ENCODE measurements at regions not wholly inside any gene's neighbourhood (a gene's known extent, or its start where the extent isn't known, plus 50 kb on each side); places are given as distances from the start of the nearest gene placed in this dataset.

- TF ChIP-seq, protein P1, sequence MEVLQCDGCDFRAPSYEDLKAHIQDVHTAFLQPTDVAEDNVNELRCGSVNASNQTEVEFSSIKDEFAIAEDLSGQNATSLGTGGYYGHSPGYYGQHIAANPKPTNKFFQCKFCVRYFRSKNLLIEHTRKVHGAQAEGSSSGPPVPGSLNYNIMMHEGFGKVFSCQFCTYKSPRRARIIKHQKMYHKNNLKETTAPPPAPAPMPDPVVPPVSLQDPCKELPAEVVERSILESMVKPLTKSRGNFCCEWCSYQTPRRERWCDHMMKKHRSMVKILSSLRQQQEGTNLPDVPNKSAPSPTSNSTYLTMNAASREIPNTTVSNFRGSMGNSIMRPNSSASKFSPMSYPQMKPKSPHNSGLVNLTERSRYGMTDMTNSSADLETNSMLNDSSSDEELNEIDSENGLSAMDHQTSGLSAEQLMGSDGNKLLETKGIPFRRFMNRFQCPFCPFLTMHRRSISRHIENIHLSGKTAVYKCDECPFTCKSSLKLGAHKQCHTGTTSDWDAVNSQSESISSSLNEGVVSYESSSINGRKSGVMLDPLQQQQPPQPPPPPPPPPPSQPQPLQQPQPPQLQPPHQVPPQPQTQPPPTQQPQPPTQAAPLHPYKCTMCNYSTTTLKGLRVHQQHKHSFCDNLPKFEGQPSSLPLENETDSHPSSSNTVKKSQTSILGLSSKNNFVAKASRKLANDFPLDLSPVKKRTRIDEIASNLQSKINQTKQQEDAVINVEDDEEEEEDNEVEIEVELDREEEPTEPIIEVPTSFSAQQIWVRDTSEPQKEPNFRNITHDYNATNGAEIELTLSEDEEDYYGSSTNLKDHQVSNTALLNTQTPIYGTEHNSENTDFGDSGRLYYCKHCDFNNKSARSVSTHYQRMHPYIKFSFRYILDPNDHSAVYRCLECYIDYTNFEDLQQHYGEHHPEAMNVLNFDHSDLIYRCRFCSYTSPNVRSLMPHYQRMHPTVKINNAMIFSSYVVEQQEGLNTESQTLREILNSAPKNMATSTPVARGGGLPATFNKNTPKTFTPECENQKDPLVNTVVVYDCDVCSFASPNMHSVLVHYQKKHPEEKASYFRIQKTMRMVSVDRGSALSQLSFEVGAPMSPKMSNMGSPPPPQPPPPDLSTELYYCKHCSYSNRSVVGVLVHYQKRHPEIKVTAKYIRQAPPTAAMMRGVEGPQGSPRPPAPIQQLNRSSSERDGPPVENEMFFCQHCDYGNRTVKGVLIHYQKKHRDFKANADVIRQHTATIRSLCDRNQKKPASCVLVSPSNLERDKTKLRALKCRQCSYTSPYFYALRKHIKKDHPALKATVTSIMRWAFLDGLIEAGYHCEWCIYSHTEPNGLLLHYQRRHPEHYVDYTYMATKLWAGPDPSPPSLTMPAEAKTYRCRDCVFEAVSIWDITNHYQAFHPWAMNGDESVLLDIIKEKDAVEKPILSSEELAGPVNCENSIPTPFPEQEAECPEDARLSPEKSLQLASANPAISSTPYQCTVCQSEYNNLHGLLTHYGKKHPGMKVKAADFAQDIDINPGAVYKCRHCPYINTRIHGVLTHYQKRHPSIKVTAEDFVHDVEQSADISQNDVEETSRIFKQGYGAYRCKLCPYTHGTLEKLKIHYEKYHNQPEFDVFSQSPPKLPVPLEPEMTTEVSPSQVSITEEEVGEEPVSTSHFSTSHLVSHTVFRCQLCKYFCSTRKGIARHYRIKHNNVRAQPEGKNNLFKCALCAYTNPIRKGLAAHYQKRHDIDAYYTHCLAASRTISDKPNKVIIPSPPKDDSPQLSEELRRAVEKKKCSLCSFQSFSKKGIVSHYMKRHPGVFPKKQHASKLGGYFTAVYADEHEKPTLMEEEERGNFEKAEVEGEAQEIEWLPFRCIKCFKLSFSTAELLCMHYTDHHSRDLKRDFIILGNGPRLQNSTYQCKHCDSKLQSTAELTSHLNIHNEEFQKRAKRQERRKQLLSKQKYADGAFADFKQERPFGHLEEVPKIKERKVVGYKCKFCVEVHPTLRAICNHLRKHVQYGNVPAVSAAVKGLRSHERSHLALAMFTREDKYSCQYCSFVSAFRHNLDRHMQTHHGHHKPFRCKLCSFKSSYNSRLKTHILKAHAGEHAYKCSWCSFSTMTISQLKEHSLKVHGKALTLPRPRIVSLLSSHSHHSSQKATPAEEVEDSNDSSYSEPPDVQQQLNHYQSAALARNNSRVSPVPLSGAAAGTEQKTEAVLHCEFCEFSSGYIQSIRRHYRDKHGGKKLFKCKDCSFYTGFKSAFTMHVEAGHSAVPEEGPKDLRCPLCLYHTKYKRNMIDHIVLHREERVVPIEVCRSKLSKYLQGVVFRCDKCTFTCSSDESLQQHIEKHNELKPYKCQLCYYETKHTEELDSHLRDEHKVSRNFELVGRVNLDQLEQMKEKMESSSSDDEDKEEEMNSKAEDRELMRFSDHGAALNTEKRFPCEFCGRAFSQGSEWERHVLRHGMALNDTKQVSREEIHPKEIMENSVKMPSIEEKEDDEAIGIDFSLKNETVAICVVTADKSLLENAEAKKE (CRISPR knock-in tag; IDR thresholded peaks at IDR 0.05): no peak
- TF ChIP-seq ZNF331 (CRISPR knock-in tag; IDR thresholded peaks at IDR 0.05; ENCODE audit: low read depth): no peak
- TF ChIP-seq JUNB (IDR thresholded peaks at IDR 0.05; ENCODE audit: unreplicated experiment): no peak
- no peak for TF ChIP-seq STAT1 (IDR thresholded peaks at IDR 0.05; ENCODE audit: unreplicated experiment)
- TF ChIP-seq EZH2phosphoT487 (IDR thresholded peaks at IDR 0.05; ENCODE audit: unreplicated experiment): no peak
These were observed 795.0 kb downstream of the DTWD2 start (continued) for GRCh38 chr5:118193194-118193905.

- Histone ChIP-seq H3K27me3 (ENCODE audit: insufficient read depth) (no peaks in the 10 kb centered on the region), H3K9me2 (ENCODE audit: insufficient read depth) (no peaks in the 10 kb centered on the region), H3K36me3 (ENCODE audit: insufficient read depth) (no peaks in the 10 kb centered on the region), H3F3A (replicated peaks; ENCODE audit: low read depth) (no peaks in the 10 kb centered on the region), H3K4me3 (no peak overlapping the region), H4K20me1 (replicated peaks; ENCODE audit: insufficient read depth) (no peaks in the 10 kb centered on the region), H3K4me2 (no peak overlapping the region), H3K79me2 (replicated peaks; ENCODE audit: insufficient read depth) (no peaks in the 10 kb centered on the region), H2AFZ (no peak overlapping the region), H3K4me1 (ENCODE audit: insufficient read depth) (peaks cover 9% of the 10 kb centered on the region), H3K27ac (ENCODE audit: low read depth) (no peak overlapping the region)
- Mint-ChIP-seq H3K27ac (no peak overlapping the region), H3K4me3 (no peak overlapping the region), H3K27me3 (ENCODE audit: insufficient read depth, low read depth, poor library complexity) (no peaks in the 10 kb centered on the region), H3K9me3 (no peaks in the 10 kb centered on the region), H3K4me1 (peaks cover 2% of the 10 kb centered on the region; the same call in 1 of the 3 replicates), H3K36me3 (ENCODE audit: low read depth) (no peaks in the 10 kb centered on the region)
- no peak for DNase-seq (ENCODE audit: low spot score)
- no peak for ATAC-seq
- TF ChIP-seq ETS1 (IDR thresholded peaks at IDR 0.05) (no peak), STAT1 (IDR thresholded peaks at IDR 0.05; ENCODE audit: unreplicated experiment) (no peak), JUNB (IDR thresholded peaks at IDR 0.05; ENCODE audit: unreplicated experiment) (no peak), ZNF331 (CRISPR knock-in tag; IDR thresholded peaks at IDR 0.05; ENCODE audit: low read depth) (no peak), EZH2 (IDR thresholded peaks at IDR 0.05; ENCODE audit: low read depth, unreplicated experiment) (no peak), ZNF114 (CRISPR knock-in tag; IDR thresholded peaks at IDR 0.05) (no peak), EZH2phosphoT487 (IDR thresholded peaks at IDR 0.05; ENCODE audit: unreplicated experiment) (no peak)
- TF ChIP-seq, protein P2, sequence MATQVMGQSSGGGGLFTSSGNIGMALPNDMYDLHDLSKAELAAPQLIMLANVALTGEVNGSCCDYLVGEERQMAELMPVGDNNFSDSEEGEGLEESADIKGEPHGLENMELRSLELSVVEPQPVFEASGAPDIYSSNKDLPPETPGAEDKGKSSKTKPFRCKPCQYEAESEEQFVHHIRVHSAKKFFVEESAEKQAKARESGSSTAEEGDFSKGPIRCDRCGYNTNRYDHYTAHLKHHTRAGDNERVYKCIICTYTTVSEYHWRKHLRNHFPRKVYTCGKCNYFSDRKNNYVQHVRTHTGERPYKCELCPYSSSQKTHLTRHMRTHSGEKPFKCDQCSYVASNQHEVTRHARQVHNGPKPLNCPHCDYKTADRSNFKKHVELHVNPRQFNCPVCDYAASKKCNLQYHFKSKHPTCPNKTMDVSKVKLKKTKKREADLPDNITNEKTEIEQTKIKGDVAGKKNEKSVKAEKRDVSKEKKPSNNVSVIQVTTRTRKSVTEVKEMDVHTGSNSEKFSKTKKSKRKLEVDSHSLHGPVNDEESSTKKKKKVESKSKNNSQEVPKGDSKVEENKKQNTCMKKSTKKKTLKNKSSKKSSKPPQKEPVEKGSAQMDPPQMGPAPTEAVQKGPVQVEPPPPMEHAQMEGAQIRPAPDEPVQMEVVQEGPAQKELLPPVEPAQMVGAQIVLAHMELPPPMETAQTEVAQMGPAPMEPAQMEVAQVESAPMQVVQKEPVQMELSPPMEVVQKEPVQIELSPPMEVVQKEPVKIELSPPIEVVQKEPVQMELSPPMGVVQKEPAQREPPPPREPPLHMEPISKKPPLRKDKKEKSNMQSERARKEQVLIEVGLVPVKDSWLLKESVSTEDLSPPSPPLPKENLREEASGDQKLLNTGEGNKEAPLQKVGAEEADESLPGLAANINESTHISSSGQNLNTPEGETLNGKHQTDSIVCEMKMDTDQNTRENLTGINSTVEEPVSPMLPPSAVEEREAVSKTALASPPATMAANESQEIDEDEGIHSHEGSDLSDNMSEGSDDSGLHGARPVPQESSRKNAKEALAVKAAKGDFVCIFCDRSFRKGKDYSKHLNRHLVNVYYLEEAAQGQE (IDR thresholded peaks at IDR 0.05; ENCODE audit: unreplicated experiment): no peak
- TF ChIP-seq, protein P3, sequence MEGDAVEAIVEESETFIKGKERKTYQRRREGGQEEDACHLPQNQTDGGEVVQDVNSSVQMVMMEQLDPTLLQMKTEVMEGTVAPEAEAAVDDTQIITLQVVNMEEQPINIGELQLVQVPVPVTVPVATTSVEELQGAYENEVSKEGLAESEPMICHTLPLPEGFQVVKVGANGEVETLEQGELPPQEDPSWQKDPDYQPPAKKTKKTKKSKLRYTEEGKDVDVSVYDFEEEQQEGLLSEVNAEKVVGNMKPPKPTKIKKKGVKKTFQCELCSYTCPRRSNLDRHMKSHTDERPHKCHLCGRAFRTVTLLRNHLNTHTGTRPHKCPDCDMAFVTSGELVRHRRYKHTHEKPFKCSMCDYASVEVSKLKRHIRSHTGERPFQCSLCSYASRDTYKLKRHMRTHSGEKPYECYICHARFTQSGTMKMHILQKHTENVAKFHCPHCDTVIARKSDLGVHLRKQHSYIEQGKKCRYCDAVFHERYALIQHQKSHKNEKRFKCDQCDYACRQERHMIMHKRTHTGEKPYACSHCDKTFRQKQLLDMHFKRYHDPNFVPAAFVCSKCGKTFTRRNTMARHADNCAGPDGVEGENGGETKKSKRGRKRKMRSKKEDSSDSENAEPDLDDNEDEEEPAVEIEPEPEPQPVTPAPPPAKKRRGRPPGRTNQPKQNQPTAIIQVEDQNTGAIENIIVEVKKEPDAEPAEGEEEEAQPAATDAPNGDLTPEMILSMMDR (conservative IDR thresholded peaks at IDR 0.05; ENCODE audit: low read depth in 2 of 2): no peak
These were observed 803.3 kb downstream of the DTWD2 start for GRCh38 chr5:118185018-118185417.

All from GM23338 (cell line).